SJCRH30 (cell line): ENCODE measurements at regions not wholly inside any gene's neighbourhood (a gene's known extent, or its start where the extent isn't known, plus 50 kb on each side); places are given as distances from the start of the nearest gene placed in this dataset.

ENCODE experiments used
- DNase-seq, 2 experiments: peaks; one replicate each; pipeline ENCODE4 v3.0.0-alpha.2; 2015 to 2020
- H3K27ac ChIP-seq: fragments of 250-450 bp; sonication (Bioruptor Pico); 2 replicates; pipeline ENCODE4 v1.5.1; 2020; ENCODE audit warnings: mild to moderate bottlenecking, moderate library complexity
- H3K27me3 ChIP-seq: fragments of 250-450 bp; sonication (Bioruptor Pico); 2 replicates; pipeline ENCODE4 v1.5.1; 2020; ENCODE audit warnings: mild to moderate bottlenecking, moderate library complexity
- H3K36me3 ChIP-seq: fragments of 250-450 bp; sonication (Bioruptor Pico); 2 replicates; pipeline ENCODE4 v1.5.1; 2020; ENCODE audit warnings: mild to moderate bottlenecking, moderate library complexity
- H3K4me1 ChIP-seq: fragments of 250-450 bp; sonication (Bioruptor Pico); 2 replicates; pipeline ENCODE4 v1.5.1; 2020; ENCODE audit warnings: mild to moderate bottlenecking, moderate library complexity
- H3K4me3 ChIP-seq: fragments of 250-450 bp; sonication (Bioruptor Pico); 2 replicates; pipeline ENCODE4 v1.5.1; 2020; ENCODE audit warnings: mild to moderate bottlenecking, moderate library complexity
- H3K9me3 ChIP-seq: fragments of 250-450 bp; sonication (Bioruptor Pico); replicated peaks from 2 replicates; pipeline ENCODE4 v1.5.1; 2020; ENCODE audit warnings: mild to moderate bottlenecking, moderate library complexity

GRCh38 chr13:50686551-50686950 lies 156.9 kb downstream of the DLEU7 start:
- DNase-seq, result no peak
- Histone ChIP-seq H3K4me3 (no peak overlapping the region), H3K27ac (no peak overlapping the region), H3K27me3 (no peaks in the 10 kb centered on the region), H3K36me3 (no peaks in the 10 kb centered on the region), H3K4me1 (peaks cover 12% of the 10 kb centered on the region), H3K9me3 (no peaks in the 10 kb centered on the region)

DNA sequence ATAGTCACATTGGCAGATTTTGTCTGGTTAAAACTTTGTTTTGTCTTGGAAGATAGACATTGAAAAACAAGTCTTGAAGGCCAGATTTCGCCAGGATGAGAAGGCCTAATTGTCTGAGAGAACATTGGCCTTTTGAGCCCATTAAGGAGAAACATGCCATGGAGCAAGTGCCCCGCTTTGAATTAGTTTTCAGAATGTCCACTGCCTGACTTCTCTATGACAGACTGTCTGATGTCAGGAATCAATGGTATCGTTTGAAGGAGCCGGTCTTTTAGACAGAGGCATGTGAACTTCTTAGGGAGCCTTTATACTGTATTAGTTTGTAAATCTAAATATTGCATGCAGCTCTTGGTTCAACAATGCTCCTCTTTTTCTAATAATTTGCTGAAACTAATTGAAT lies 155.9 kb downstream of the DLEU7 start:
- DNase-seq, result no peak
- H3K4me1 ChIP-seq, result peaks cover 12% of the 10 kb centered on the region
- H3K9me3 ChIP-seq, result no peaks in the 10 kb centered on the region

GRCh38 chr13:50690006-50690405 lies 153.5 kb downstream of the DLEU7 start:
- DNase-seq, result no peak
- no peak overlapping the region for H3K27ac ChIP-seq

More for the DNA sequence above, 155.9 kb downstream of the DLEU7 start:
- no peak overlapping the region for H3K4me3 ChIP-seq
- no peak overlapping the region for H3K27ac ChIP-seq
- no peaks in the 10 kb centered on the region for H3K27me3 ChIP-seq
- H3K36me3 ChIP-seq, result no peaks in the 10 kb centered on the region

GRCh38 chr13:50691176-50691680 lies 152.3 kb downstream of the DLEU7 start:
- DNase-seq, result no peak
- no peaks in the 10 kb centered on the region for H3K9me3 ChIP-seq
- no peaks in the 10 kb centered on the region for H3K27me3 ChIP-seq
- no peak overlapping the region for H3K4me3 ChIP-seq
- peaks cover under 1% of the 10 kb centered on the region; the same call in 1 of the 2 replicates for H3K4me1 ChIP-seq
- no peak overlapping the region for H3K27ac ChIP-seq
- H3K36me3 ChIP-seq, result no peaks in the 10 kb centered on the region

More at GRCh38 chr13:50690006-50690405, 153.5 kb downstream of the DLEU7 start:
- Histone ChIP-seq H3K27me3 (no peaks in the 10 kb centered on the region), H3K4me3 (no peak overlapping the region), H3K9me3 (no peaks in the 10 kb centered on the region), H3K4me1 (peaks cover 12% of the 10 kb centered on the region), H3K36me3 (no peaks in the 10 kb centered on the region)

GRCh38 chr13:50691681-50692263 lies 151.7 kb downstream of the DLEU7 start:
- H3K27me3 ChIP-seq, result no peaks in the 10 kb centered on the region
- H3K36me3 ChIP-seq, result no peaks in the 10 kb centered on the region
- no peaks in the 10 kb centered on the region for H3K9me3 ChIP-seq
- no peak overlapping the region for H3K27ac ChIP-seq
- no peaks in the 10 kb centered on the region for H3K4me1 ChIP-seq
- no peak overlapping the region for H3K4me3 ChIP-seq
- no peak for DNase-seq

DNA sequence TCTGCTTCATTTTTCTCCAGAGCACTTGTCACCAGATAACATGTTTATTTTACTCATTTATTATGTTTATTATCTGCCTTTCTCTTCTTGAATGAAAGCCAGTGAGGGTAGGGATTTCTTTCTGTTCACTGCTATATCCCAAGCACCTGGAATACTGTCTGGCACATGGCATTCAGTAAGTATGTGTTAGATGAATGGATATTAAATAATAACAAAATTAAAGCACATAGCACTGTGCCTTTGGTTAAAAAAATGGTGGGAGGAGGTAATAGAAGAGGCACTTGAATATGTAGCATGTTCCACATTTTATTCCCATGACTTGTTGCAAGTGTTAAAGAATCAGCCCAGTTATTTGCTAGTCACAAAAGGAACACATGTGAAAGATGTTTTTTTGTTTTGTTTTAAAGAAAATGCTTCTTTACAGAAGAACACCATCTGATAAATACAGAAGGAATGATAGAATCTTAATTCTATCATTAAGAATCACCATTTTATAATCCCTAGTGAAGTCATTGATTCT lies 151.0 kb downstream of the DLEU7 start:
- Histone ChIP-seq H3K36me3 (no peaks in the 10 kb centered on the region), H3K27me3 (no peaks in the 10 kb centered on the region), H3K4me1 (no peaks in the 10 kb centered on the region), H3K4me3 (no peak overlapping the region), H3K9me3 (no peaks in the 10 kb centered on the region), H3K27ac (no peak overlapping the region)
- DNase-seq, result no peak

DNA sequence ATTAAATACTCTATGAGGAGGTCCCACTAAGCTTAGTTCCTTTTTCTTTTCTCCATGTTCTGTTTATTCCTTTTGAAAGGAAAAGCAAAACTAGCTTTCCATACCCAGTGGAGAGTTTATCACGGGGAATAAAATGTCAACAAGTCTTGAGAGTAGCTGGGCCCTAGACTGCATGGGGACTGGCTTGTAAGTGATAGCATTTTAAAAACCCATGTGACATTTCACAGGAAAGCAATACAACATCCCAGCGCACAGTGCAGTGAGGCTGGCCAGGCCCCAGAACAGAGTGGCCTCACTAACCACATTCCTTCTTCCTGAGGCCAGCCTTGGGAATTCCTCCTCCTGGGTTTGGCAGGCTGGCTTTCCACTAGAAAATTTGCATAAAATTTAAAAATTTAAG lies 149.8 kb downstream of the DLEU7 start:
- no peaks in the 10 kb centered on the region for H3K27me3 ChIP-seq
- H3K4me3 ChIP-seq, result no peak overlapping the region
- peak in 1 of 2 experiments; percentile 17 for DNase-seq
- no peaks in the 10 kb centered on the region for H3K4me1 ChIP-seq
- H3K9me3 ChIP-seq, result no peaks in the 10 kb centered on the region
- no peak overlapping the region for H3K27ac ChIP-seq
- H3K36me3 ChIP-seq, result no peaks in the 10 kb centered on the region

DNA sequence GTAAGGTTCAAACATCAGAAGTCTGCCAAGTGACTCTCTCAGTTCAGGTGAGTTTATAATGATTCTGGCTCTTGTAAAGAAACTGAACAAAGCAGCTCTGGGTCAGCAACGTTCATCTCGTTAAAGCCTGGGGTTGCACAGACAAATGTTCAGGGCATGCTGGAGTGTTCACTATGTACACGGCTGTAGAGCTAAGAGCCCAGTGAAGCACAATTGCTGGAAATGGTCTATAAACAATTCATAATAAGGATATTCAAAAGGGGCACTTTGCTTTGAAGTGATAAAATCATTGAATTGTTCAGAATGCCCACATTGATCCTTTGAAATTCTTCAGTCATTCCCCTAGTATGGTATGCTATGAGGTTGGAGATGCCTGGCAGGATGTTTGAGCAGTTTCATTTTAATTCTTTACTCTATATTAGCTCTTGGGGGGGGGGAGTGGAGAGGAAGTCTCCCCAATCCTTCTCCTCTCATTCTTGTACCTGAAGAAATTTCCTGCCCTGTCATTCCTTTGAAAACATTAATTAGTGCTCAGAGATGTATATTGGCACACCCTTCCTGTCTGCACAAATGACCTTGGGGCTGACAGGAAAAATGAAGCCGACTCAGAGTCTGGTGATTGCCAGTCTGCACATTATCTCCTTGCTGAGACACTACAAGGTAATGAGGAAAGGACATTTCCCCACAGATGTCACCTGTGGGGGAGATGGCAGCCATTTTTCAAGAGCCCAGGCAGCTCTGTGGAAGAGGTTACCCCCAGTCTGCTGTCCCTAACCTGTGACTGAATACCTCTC lies 145.5 kb downstream of the DLEU7 start:
- Histone ChIP-seq H3K4me1 (peaks cover 14% of the 10 kb centered on the region; the same call in 1 of the 2 replicates), H3K36me3 (no peaks in the 10 kb centered on the region), H3K9me3 (no peaks in the 10 kb centered on the region), H3K27ac (no peak overlapping the region), H3K4me3 (no peak overlapping the region), H3K27me3 (no peaks in the 10 kb centered on the region)
- DNase-seq, result no peak

GRCh38 chr13:50699874-50700663 lies 143.4 kb downstream of the DLEU7 start:
- H3K4me1 ChIP-seq, result peaks cover 14% of the 10 kb centered on the region; the same call in 1 of the 2 replicates
- no peaks in the 10 kb centered on the region for H3K27me3 ChIP-seq
- H3K9me3 ChIP-seq, result no peaks in the 10 kb centered on the region
- no peak overlapping the region for H3K4me3 ChIP-seq
- H3K27ac ChIP-seq, result no peak overlapping the region
- no peaks in the 10 kb centered on the region for H3K36me3 ChIP-seq
- DNase-seq, result peak in 1 of 2 experiments; percentile 19

GRCh38 chr13:50700664-50701305 lies 142.7 kb downstream of the DLEU7 start:
- Histone ChIP-seq H3K9me3 (no peaks in the 10 kb centered on the region), H3K36me3 (no peaks in the 10 kb centered on the region), H3K4me3 (no peak overlapping the region), H3K27me3 (no peaks in the 10 kb centered on the region), H3K27ac (no peak overlapping the region), H3K4me1 (peaks cover 14% of the 10 kb centered on the region; the same call in 1 of the 2 replicates)
- DNase-seq, result peak in 1 of 2 experiments; percentile 14

- no peak for DNase-seq
- peaks cover 14% of the 10 kb centered on the region; the same call in 1 of the 2 replicates for H3K4me1 ChIP-seq
- no peak overlapping the region for H3K27ac ChIP-seq
- no peaks in the 10 kb centered on the region for H3K27me3 ChIP-seq
- no peaks in the 10 kb centered on the region for H3K36me3 ChIP-seq
- H3K9me3 ChIP-seq, result no peaks in the 10 kb centered on the region
- H3K4me3 ChIP-seq, result no peak overlapping the region
These were observed 142.0 kb downstream of the DLEU7 start for GRCh38 chr13:50701469-50701868.

GRCh38 chr13:50706505-50706904 lies 137.0 kb downstream of the DLEU7 start:
- H3K27ac ChIP-seq, result no peak overlapping the region
- H3K9me3 ChIP-seq, result no peaks in the 10 kb centered on the region
- DNase-seq, result no peak
- H3K36me3 ChIP-seq, result no peaks in the 10 kb centered on the region
- H3K27me3 ChIP-seq, result no peaks in the 10 kb centered on the region
- H3K4me3 ChIP-seq, result no peak overlapping the region
- peaks cover 8% of the 10 kb centered on the region for H3K4me1 ChIP-seq

GRCh38 chr13:50707628-50708027 lies 135.9 kb downstream of the DLEU7 start:
- H3K9me3 ChIP-seq, result no peaks in the 10 kb centered on the region
- no peak overlapping the region for H3K27ac ChIP-seq
- H3K36me3 ChIP-seq, result no peaks in the 10 kb centered on the region
- peak in 1 of 2 experiments; percentile 47 for DNase-seq
- H3K4me1 ChIP-seq, result peaks cover 8% of the 10 kb centered on the region
- H3K27me3 ChIP-seq, result no peaks in the 10 kb centered on the region
- H3K4me3 ChIP-seq, result no peak overlapping the region

DNA sequence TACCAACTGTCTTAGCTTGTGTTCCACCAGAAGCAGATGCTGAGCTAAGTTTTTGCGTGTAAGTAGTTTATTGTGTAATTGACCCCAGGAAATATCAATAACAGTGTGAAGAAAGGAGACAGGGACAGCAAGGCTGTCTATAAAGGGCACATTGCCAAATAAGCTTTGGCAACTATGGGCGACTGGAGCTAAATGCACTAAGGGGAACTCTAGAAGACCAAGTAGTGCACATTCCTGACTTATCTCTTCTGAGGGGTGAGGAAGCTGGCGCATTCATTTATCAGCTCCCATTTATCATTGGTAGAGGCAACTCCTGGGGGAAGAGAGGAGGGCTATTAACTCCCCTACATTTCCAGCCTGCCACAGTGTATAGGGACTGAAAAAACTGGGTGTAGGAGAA lies 135.0 kb downstream of the DLEU7 start:
- Histone ChIP-seq H3K27me3 (no peaks in the 10 kb centered on the region), H3K4me3 (no peak overlapping the region), H3K9me3 (no peaks in the 10 kb centered on the region), H3K4me1 (peaks cover 9% of the 10 kb centered on the region), H3K27ac (no peak overlapping the region), H3K36me3 (no peaks in the 10 kb centered on the region)
- no peak for DNase-seq
